GM08714 (cell line): ENCODE measurements at regions not wholly inside any gene's neighbourhood (a gene's known extent, or its start where the extent isn't known, plus 50 kb on each side); places are given as distances from the start of the nearest gene placed in this dataset.

Experiments
- H3K4me3 ChIP-seq: fragments of 200-500 bp; sonication (Bioruptor generic); 2 replicates; pipeline ENCODE4 v1.5.1; 2014; ENCODE audit warnings: mild to moderate bottlenecking, low read length, inconsistent platforms
- ZNF274 ChIP-seq: IDR thresholded peaks from 2 replicates; pipeline ENCODE4 v1.6.1; 2012; ENCODE audit warnings: mild to moderate bottlenecking, low read depth, low read length

- no peak for TF ChIP-seq ZNF274
- no peak overlapping the region for H3K4me3 ChIP-seq
Measured at GRCh38 chr3:96039632-96040031, 774.8 kb upstream of the EPHA6 start.

GRCh38 chr3:96059301-96059700 is 755.1 kb upstream of the EPHA6 start:
- H3K4me3 ChIP-seq = no peak overlapping the region
- no peak for TF ChIP-seq ZNF274

- TF ChIP-seq ZNF274 = no peak
- H3K4me3 ChIP-seq = no peak overlapping the region
Measured at GRCh38 chr3:96069065-96069464, 745.3 kb upstream of the EPHA6 start.

- no peak overlapping the region for H3K4me3 ChIP-seq
- TF ChIP-seq ZNF274 = no peak
Measured at GRCh38 chr3:96070678-96071077, 743.7 kb upstream of the EPHA6 start.

DNA sequence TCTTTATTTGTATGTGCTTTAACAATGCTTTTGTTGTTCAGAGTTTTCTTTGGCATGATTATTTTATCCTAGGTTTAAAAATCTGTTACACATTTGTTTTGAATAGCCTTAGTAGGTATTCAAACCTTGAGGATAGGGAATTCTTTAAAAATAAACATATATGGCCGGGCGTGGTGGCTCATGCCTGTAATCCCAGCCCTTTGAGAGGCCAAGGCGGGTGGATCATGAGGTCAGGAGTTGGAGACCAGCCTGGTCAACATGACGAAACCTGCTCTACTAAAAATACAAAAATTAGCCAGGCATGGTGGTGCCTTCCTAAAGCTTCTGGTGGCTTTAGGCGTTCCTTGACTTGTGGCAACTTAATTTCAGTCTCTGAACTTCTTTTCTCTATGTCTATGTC is 743.3 kb upstream of the EPHA6 start:
- TF ChIP-seq ZNF274 = no peak
- no peak overlapping the region for H3K4me3 ChIP-seq

DNA sequence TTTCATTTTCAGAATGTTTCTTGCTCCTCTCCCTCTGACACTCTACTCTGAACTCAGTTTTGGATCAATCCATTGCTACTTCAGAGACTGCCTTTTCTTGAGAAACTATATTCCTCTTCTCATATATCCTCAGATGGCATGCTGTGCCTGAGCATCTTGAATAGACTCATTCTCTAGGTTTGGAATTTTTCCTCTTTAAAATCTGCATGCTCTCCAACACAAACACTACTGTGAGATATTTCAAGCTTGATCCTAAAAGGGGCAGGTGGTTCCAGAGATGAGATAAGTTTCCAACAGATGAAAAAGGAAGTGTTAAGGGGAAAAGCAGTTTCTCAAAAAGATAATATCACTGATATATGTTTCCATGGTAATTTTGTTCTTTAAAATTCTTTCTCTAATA is 742.2 kb upstream of the EPHA6 start:
- H3K4me3 ChIP-seq = no peak overlapping the region
- no peak for TF ChIP-seq ZNF274

GRCh38 chr3:96083610-96084009 is 730.8 kb upstream of the EPHA6 start:
- no peak for TF ChIP-seq ZNF274
- no peak overlapping the region for H3K4me3 ChIP-seq

- no peak overlapping the region for H3K4me3 ChIP-seq
- TF ChIP-seq ZNF274 = no peak
Measured at GRCh38 chr3:96086018-96086417, 728.4 kb upstream of the EPHA6 start.

DNA sequence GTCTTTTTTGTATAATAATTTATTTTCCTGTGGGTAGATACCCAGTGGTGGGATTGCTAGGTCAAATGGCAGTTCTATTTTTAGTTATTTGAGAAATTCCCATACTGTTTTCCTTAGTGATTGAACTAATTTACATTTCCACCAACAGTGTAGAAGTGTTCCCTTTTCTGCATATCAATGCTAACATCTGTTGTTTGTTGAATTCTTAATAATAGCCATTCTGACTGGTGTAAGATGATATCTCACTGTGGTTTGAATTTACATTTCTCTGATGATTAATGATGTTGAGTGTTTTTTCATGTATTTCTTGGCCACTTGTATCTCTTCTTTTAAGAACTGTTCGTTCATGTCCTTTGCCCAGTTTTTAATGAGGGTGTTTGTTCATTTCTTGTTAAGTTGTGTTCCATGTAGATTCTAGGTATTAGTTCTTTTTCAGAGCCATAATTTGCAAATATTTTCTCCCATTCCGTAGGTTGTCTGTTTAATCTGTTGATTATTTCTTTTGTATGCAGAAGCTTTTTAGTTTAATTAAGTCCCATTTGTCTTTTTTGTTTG is 713.3 kb upstream of the EPHA6 start:
- H3K4me3 ChIP-seq = no peak overlapping the region

DNA sequence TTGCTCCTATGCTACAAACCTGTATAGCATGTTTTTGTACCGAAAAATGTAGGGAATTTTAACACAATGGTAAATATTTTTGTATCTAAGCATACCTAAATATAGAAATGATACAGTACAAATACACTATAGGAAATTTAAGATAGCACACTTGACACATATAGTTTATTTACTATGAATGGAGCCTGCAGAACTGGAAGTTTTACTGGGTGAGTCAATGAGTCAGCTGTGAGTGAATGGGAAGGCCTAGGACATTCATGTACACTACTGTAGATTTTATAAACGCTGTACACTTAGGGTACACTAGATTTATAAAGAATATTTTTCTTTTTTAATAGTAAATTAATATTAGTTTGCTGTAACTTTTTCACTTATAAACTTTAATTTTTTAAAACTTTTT is 707.7 kb upstream of the EPHA6 start:
- H3K4me3 ChIP-seq = no peak overlapping the region
- TF ChIP-seq ZNF274 = no peak

More for the DNA sequence above, 713.3 kb upstream of the EPHA6 start:
- TF ChIP-seq ZNF274 = no peak
